Neuronal stem cell (in vitro differentiated cells): ENCODE measurements at regions not wholly inside any gene's neighbourhood (a gene's known extent, or its start where the extent isn't known, plus 50 kb on each side); places are given as distances from the start of the nearest gene placed in this dataset.

Source experiments
- DNase-seq: peaks from one replicate; pipeline ENCODE4 v3.0.0-alpha.2; 2013; ENCODE audit warnings: low spot score
- H2AFZ ChIP-seq: one replicate; pipeline ENCODE4 v1.6.1; 2013; ENCODE audit warnings: mild to moderate bottlenecking, low read length, inconsistent platforms
- H2AK5ac ChIP-seq: 2 replicates; pipeline ENCODE4 v1.6.1; 2013; ENCODE audit warnings: low read depth, mild to moderate bottlenecking, inconsistent platforms, low read length, moderate library complexity, mixed read lengths
- H2BK120ac ChIP-seq: 2 replicates; pipeline ENCODE4 v1.6.1; 2013; ENCODE audit warnings: low read depth, mild to moderate bottlenecking, inconsistent platforms, low read length, moderate library complexity, mixed read lengths
- H2BK12ac ChIP-seq: one replicate; pipeline ENCODE4 v1.6.1; 2013; ENCODE audit warnings: low read length, inconsistent platforms
- H2BK15ac ChIP-seq: 2 replicates; pipeline ENCODE4 v1.6.1; 2013; ENCODE audit warnings: mild to moderate bottlenecking, low read length, inconsistent platforms, mixed read lengths
- H2BK5ac ChIP-seq: one replicate; pipeline ENCODE4 v1.6.1; 2013; ENCODE audit warnings: inconsistent platforms, mild to moderate bottlenecking, low read length, moderate library complexity
- H3K14ac ChIP-seq: one replicate; pipeline ENCODE4 v1.6.1; 2013; ENCODE audit warnings: low read length, inconsistent platforms
- H3K18ac ChIP-seq: 2 replicates; pipeline ENCODE4 v1.6.1; 2013; ENCODE audit warnings: low read length, inconsistent platforms
- H3K23ac ChIP-seq: 2 replicates; pipeline ENCODE4 v1.6.1; 2013; ENCODE audit warnings: low read depth, mild to moderate bottlenecking, mixed read lengths, low read length, inconsistent platforms; ENCODE audit not compliant: poor library complexity
- H3K27ac ChIP-seq: replicated peaks from 3 replicates; pipeline ENCODE4 v1.5.1; 2013; ENCODE audit warnings: low read length, inconsistent platforms
- H3K27me3 ChIP-seq, 3 experiments: 2 replicates each; pipeline ENCODE4 v1.6.1; 2013; ENCODE audit warnings: low read length in 3 of 3, mild to moderate bottlenecking in 2 of 3, inconsistent platforms in 1 of 3, low read depth in 1 of 3, mixed read lengths in 1 of 3, moderate library complexity in 1 of 3; ENCODE audit not compliant: control insufficient read depth in 3 of 3, insufficient read depth in 3 of 3
- H3K36me3 ChIP-seq, 2 donors: replicated peaks in 1 of 2; 2 replicates each; pipeline ENCODE4 v1.6.1; 2013; ENCODE audit warnings: low read length in 2 of 2; ENCODE audit not compliant: control insufficient read depth in 2 of 2, insufficient read depth in 2 of 2
- H3K4ac ChIP-seq: 2 replicates; pipeline ENCODE4 v1.6.1; 2013; ENCODE audit warnings: inconsistent platforms, mild to moderate bottlenecking, low read length, moderate library complexity
- H3K4me1 ChIP-seq, 2 donors: 1 replicate in 1 of 2; 2 replicates in 1 of 2; pipeline ENCODE4 v1.6.1; 2013; ENCODE audit warnings: low read length in 2 of 2, low read depth in 1 of 2; ENCODE audit not compliant: control insufficient read depth in 2 of 2, insufficient read depth in 1 of 2
- H3K4me2 ChIP-seq: one replicate; pipeline ENCODE4 v1.6.1; 2013; ENCODE audit warnings: mild to moderate bottlenecking, low read length, inconsistent platforms; ENCODE audit not compliant: insufficient read depth, poor library complexity, severe bottlenecking
- H3K4me3 ChIP-seq, 2 donors: 2 replicates each; pipeline ENCODE4 v1.5.1; 2013; ENCODE audit warnings: low read length in 2 of 2, mild to moderate bottlenecking in 2 of 2, inconsistent platforms in 1 of 2, moderate library complexity in 1 of 2
- H3K79me1 ChIP-seq: one replicate; pipeline ENCODE4 v1.6.1; 2013; ENCODE audit warnings: low read depth, mild to moderate bottlenecking, inconsistent platforms, low read length, moderate library complexity
- H3K9ac ChIP-seq: one replicate; pipeline ENCODE4 v1.6.1; 2013; ENCODE audit warnings: mild to moderate bottlenecking, low read depth, low read length, inconsistent platforms; ENCODE audit not compliant: poor library complexity
- H3K9me3 ChIP-seq, 2 donors: replicated peaks in 1 of 2; 2 replicates each; pipeline versions ENCODE3 to v1.6.1; 2013; ENCODE audit warnings: low read length in 2 of 2, mild to moderate bottlenecking in 2 of 2, inconsistent platforms in 1 of 2, low read depth in 1 of 2, mixed read lengths in 1 of 2, moderate library complexity in 1 of 2; ENCODE audit not compliant: control insufficient read depth in 2 of 2, insufficient read depth in 1 of 2
- H4K8ac ChIP-seq: one replicate; pipeline ENCODE4 v1.6.1; 2013; ENCODE audit warnings: low read depth, mild to moderate bottlenecking, inconsistent platforms, low read length, moderate library complexity
- H4K91ac ChIP-seq: one replicate; pipeline ENCODE4 v1.6.1; 2013; ENCODE audit warnings: low read length, low read depth, mild to moderate bottlenecking, inconsistent platforms; ENCODE audit not compliant: poor library complexity
- WGBS, 2 donors: extraction: QIAGEN DNeasy Blood & Tissue Kit; methylation state at CpG; one replicate each; pipeline ENCODE4 v1.1.7; 2013; ENCODE audit warnings: missing lambda C conversion rate in 2 of 2, mixed read lengths in 1 of 2; ENCODE audit not compliant: insufficient read length in 2 of 2, insufficient replicate concordance in 1 of 2; ENCODE audit errors: extremely low coverage in 2 of 2; 5-methylcytosine and 5-hydroxymethylcytosine counted together

DNA sequence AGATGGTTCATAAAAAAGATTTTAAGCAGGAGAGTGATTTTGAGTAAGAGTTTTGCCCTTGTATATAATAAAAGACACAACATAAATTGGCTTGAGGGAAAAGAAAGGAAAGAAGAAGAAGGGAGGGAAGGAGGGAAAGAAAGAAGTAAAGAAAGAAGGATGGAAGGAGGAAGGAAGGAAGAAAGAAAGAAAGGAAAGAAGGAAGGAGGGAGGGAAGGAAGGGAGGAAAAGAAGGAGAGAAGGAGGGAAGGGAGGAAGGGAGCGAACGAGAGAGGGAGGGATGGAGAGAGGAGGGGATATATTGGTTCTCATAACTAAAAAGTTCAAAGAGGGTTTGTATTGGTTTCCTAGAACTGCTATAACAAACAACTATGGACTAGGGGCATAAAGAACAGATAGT lies 62.2 kb upstream of the PAX7 start:
- Histone ChIP-seq H2AFZ (no peak overlapping the region), H3K23ac (no peak overlapping the region), H2BK120ac (no peak overlapping the region), H3K79me1 (no peaks in the 10 kb centered on the region), H3K9ac (no peak overlapping the region), H3K4me3 (no peak overlapping the region), H4K91ac (no peak overlapping the region), H2AK5ac (no peak overlapping the region), H2BK5ac (no peak overlapping the region), H2BK15ac (no peak overlapping the region), H3K14ac (no peak overlapping the region), H3K27ac (no peak overlapping the region), H3K4me2 (no peak overlapping the region), H4K8ac (no peak overlapping the region), H3K27me3 (no peaks in the 10 kb centered on the region), H3K36me3 (no peaks in the 10 kb centered on the region), H3K4me1 (no peaks in the 10 kb centered on the region), H3K4ac (no peak overlapping the region), H3K18ac (no peak overlapping the region), H3K9me3 (no peaks in the 10 kb centered on the region), H2BK12ac (no peak overlapping the region)
- no peak for DNase-seq
- 100% methylated on average over 2 of the region's 2 CpGs; no CpG with 5 or more reads in 1 of the 2 donors for whole genome bisulfite sequencing, 2 donors

- no peaks in the 10 kb centered on the region for H3K27me3 ChIP-seq
- no CpG with 5 or more reads among the region's 8 CpGs for WGBS, 2 donors
- no peaks in the 10 kb centered on the region for H3K4me1 ChIP-seq
Observed at GRCh38 chr1:18569251-18569650, 61.4 kb upstream of the PAX7 start.

GRCh38 chr1:18569811-18570545 lies 60.7 kb upstream of the PAX7 start:
- H2BK15ac ChIP-seq: no peak overlapping the region
- no peak overlapping the region for H3K23ac ChIP-seq
- no peak overlapping the region for H3K9ac ChIP-seq
- H3K4ac ChIP-seq: no peak overlapping the region
- no peak overlapping the region for H3K4me2 ChIP-seq
- no peak overlapping the region for H3K14ac ChIP-seq
- no peak overlapping the region for H4K91ac ChIP-seq
- H3K9me3 ChIP-seq: no peaks in the 10 kb centered on the region
- no peaks in the 10 kb centered on the region for H3K79me1 ChIP-seq
- H2BK12ac ChIP-seq: no peak overlapping the region
- no peak overlapping the region for H2AK5ac ChIP-seq
- H3K36me3 ChIP-seq: no peaks in the 10 kb centered on the region
- no peak overlapping the region for H3K4me3 ChIP-seq
- no peak overlapping the region for H2BK120ac ChIP-seq
- no peak overlapping the region for H4K8ac ChIP-seq
- DNase-seq: no peak
- no peak overlapping the region for H2BK5ac ChIP-seq
- no peak overlapping the region for H3K18ac ChIP-seq
- H3K27me3 ChIP-seq: no peaks in the 10 kb centered on the region
- no CpG with 5 or more reads among the region's 19 CpGs for WGBS, 2 donors
- H2AFZ ChIP-seq: no peak overlapping the region
- no peaks in the 10 kb centered on the region for H3K4me1 ChIP-seq
- no peak overlapping the region for H3K27ac ChIP-seq

More at GRCh38 chr1:18569251-18569650, 61.4 kb upstream of the PAX7 start:
- Histone ChIP-seq H2BK120ac (no peak overlapping the region), H3K14ac (no peak overlapping the region), H3K23ac (no peak overlapping the region), H4K91ac (no peak overlapping the region), H2BK5ac (no peak overlapping the region), H3K36me3 (no peaks in the 10 kb centered on the region), H3K4ac (no peak overlapping the region), H3K9me3 (no peaks in the 10 kb centered on the region), H2AFZ (no peak overlapping the region), H4K8ac (no peak overlapping the region), H3K4me2 (no peak overlapping the region), H3K79me1 (no peaks in the 10 kb centered on the region), H3K4me3 (no peak overlapping the region), H2AK5ac (no peak overlapping the region), H3K27ac (no peak overlapping the region), H2BK15ac (no peak overlapping the region), H3K9ac (no peak overlapping the region), H2BK12ac (no peak overlapping the region), H3K18ac (no peak overlapping the region)
- no peak for DNase-seq

GRCh38 chr1:18571275-18571674 lies 59.4 kb upstream of the PAX7 start:
- Histone ChIP-seq H2AK5ac (no peak overlapping the region), H3K27me3 (no peaks in the 10 kb centered on the region), H4K91ac (no peak overlapping the region), H3K4ac (no peak overlapping the region), H3K27ac (no peak overlapping the region), H2BK12ac (no peak overlapping the region), H3K18ac (no peak overlapping the region), H3K4me1 (no peaks in the 10 kb centered on the region), H3K36me3 (no peaks in the 10 kb centered on the region), H3K4me2 (no peak overlapping the region), H4K8ac (no peak overlapping the region), H2BK15ac (no peak overlapping the region), H3K14ac (no peak overlapping the region), H2BK120ac (no peak overlapping the region), H3K79me1 (no peaks in the 10 kb centered on the region), H3K4me3 (no peak overlapping the region), H3K9ac (no peak overlapping the region), H3K9me3 (no peaks in the 10 kb centered on the region), H3K23ac (no peak overlapping the region), H2AFZ (no peak overlapping the region), H2BK5ac (no peak overlapping the region)
- WGBS, 2 donors: no CpG with 5 or more reads among the region's 10 CpGs
- no peak for DNase-seq
